PFSK-1 (cell line): ENCODE measurements at regions not wholly inside any gene's neighbourhood (a gene's known extent, or its start where the extent isn't known, plus 50 kb on each side); places are given as distances from the start of the nearest gene placed in this dataset.

Experiments
- FOXP2 ChIP-seq: optimal IDR thresholded peaks from 2 replicates; pipeline ENCODE3; 2011; ENCODE audit warnings: borderline replicate concordance, control low read depth, inconsistent platforms; ENCODE audit not compliant: insufficient read depth; ENCODE audit errors: extremely low read length, extremely low read depth
- POLR2AphosphoS5 ChIP-seq: IDR thresholded peaks from 2 replicates; pipeline ENCODE4 v1.6.1; 2012; ENCODE audit warnings: low read depth, mild to moderate bottlenecking, control low read depth, low read length, moderate library complexity
- SIN3A ChIP-seq: IDR thresholded peaks from 2 replicates; pipeline ENCODE4 v1.6.1; 2012; ENCODE audit warnings: mild to moderate bottlenecking, low read length, moderate library complexity, borderline replicate concordance; ENCODE audit not compliant: insufficient read depth
- TAF1 ChIP-seq: IDR thresholded peaks from 2 replicates; pipeline ENCODE4 v1.6.1; 2012; ENCODE audit warnings: low read length, control low read depth, borderline replicate concordance; ENCODE audit not compliant: insufficient read depth
- TF ChIP-seq, protein P1 (sequence below), 2 experiments: IDR thresholded peaks; 2 replicates each; pipeline versions ENCODE4 v1.6.1 to v1.8.0; 2011 to 2012; ENCODE audit warnings: low read depth in 2 of 2, low read length in 2 of 2, control low read depth in 1 of 2, inconsistent platforms in 1 of 2, mild to moderate bottlenecking in 1 of 2, moderate library complexity in 1 of 2; ENCODE audit not compliant: insufficient read depth in 1 of 2

DNA sequence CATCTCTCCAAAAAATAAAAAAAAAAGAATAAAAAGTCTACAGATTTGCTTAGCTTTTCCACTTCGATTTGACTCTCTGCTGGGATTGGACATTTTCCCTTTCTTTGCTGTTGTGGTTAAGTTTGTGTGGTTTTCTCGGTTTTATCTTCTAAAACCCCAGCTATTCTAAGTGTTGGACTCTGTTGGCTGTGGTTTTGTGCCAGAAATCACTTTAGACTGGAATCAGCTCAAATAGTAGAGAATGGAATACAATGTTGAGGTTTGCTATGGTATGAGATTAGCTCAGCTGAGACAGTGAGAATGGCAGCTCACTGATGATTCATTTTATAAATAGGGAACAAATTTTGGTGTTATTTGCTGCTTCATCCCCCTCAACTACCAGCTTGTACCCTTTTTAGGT lies 116.0 kb downstream of the BUB3 start:
- TF ChIP-seq SIN3A (no peak), POLR2AphosphoS5 (no peak), TAF1 (no peak), FOXP2 (no peak)
- TF ChIP-seq, protein P1, sequence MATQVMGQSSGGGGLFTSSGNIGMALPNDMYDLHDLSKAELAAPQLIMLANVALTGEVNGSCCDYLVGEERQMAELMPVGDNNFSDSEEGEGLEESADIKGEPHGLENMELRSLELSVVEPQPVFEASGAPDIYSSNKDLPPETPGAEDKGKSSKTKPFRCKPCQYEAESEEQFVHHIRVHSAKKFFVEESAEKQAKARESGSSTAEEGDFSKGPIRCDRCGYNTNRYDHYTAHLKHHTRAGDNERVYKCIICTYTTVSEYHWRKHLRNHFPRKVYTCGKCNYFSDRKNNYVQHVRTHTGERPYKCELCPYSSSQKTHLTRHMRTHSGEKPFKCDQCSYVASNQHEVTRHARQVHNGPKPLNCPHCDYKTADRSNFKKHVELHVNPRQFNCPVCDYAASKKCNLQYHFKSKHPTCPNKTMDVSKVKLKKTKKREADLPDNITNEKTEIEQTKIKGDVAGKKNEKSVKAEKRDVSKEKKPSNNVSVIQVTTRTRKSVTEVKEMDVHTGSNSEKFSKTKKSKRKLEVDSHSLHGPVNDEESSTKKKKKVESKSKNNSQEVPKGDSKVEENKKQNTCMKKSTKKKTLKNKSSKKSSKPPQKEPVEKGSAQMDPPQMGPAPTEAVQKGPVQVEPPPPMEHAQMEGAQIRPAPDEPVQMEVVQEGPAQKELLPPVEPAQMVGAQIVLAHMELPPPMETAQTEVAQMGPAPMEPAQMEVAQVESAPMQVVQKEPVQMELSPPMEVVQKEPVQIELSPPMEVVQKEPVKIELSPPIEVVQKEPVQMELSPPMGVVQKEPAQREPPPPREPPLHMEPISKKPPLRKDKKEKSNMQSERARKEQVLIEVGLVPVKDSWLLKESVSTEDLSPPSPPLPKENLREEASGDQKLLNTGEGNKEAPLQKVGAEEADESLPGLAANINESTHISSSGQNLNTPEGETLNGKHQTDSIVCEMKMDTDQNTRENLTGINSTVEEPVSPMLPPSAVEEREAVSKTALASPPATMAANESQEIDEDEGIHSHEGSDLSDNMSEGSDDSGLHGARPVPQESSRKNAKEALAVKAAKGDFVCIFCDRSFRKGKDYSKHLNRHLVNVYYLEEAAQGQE (IDR thresholded peaks at IDR 0.05; ENCODE audit: insufficient read depth in 1 of 2, low read depth in 2 of 2, low read length in 2 of 2), result no peak

DNA sequence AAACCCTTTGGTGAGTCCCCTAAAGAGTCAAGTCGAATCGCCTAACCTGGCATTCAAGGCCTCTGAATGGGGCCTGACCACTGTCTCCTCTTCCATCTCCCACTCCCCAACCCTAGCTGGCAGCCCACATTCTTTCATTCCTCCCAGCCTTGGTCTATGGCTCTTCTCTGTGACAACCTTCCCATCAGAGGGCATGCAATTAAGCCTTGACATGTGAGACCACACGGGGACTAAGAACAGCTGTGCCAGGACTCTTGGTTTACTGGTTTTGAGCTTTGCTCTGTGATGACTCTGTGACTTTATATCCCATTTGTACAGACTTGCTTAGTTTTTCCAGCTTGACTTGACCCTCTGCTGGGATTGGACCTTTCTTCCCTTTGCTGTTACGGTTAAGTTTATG lies 116.6 kb downstream of the BUB3 start:
- TF ChIP-seq FOXP2 (no peak), POLR2AphosphoS5 (no peak)

DNA sequence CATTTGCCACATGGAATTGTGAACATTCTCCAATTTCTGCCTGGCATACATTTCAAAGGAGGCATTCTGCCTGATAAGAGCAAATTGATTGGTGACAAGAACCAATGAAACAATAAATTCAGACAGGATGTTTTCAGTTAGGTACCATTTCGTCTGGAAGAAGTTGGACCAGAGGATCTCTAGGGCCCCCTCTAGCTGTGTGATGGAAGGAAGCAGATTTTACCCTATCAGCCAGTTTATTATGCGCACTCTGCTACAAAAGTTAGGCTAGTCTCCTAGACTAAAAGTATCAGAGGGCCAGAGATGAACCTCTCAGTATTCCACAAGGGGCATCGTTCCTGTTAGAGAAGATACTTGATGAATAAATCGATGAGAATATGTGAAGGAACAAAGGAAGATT lies 118.0 kb downstream of the BUB3 start:
- TF ChIP-seq POLR2AphosphoS5 (no peak), TAF1 (no peak), FOXP2 (no peak), SIN3A (no peak)
- TF ChIP-seq, protein P1 (IDR thresholded peaks at IDR 0.05; ENCODE audit: insufficient read depth in 1 of 2, low read depth in 2 of 2, low read length in 2 of 2), result no peak

DNA sequence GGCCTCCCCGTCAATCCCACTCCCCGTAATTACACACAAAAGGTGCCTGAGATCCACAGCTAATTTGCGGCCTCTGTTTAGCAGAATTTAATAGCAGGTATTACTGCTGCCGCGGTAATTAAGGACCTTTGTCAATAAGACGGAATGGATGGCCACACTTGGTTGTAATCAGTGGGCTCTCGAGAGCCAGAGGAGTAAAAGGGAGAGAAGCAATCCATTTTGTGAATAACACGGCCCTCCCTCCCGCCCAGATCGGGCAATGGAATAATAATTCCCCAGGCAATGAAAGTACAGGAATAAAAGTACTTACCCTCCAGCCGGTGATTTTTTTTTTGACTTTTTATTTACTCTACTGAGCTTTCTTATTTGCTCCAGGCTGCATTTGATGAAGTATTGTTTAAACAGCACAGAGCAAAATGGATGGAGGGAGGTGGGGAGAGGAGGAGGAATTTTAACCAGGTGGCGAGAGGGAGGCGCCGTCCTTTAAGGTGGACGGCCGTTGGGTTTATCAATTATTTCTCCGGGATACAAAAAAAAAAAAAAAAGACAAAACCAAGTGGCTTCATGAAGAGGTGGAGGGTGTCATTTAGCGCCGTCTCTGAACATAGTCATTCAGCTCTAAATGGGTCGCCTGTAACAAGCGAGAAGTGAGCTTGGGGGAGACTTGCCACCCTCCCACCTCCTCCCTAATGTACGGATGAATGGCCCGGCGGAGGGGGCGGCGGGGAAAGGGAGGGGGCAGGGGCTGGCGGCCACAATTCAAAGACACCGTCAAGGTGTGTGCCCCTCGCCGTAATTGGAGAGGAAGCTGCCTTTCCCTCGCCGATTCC lies 120.3 kb downstream of the BUB3 start:
- TF ChIP-seq FOXP2, result no peak
- TF ChIP-seq, protein P1 (IDR thresholded peaks at IDR 0.05; ENCODE audit: insufficient read depth in 1 of 2, low read depth in 2 of 2, low read length in 2 of 2), result no peak
- no peak for TF ChIP-seq TAF1
- TF ChIP-seq POLR2AphosphoS5, result no peak
- no peak for TF ChIP-seq SIN3A

DNA sequence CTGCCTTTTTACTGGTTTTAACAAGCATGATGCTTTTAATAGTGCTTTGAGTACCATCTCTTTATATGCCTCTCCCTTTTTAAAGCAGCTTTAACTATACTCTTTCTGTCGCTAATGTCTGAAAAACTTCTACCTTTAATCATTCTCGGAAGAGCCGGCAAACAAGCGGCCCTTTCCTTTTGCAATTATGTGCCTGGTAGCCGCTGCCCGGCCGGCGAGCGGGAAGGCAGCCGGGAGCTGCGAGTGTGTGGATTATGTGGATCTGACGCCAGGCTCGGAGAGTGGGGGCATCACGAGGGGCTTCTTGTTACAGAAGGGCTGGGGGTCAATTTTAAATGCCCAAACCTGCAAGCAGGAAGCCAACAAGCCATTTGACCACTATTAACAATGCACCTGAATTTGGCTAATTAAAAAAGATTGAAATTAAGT lies 120.9 kb downstream of the BUB3 start:
- no peak for TF ChIP-seq SIN3A
- TF ChIP-seq TAF1, result no peak
- TF ChIP-seq, protein P1 (IDR thresholded peaks at IDR 0.05; ENCODE audit: insufficient read depth in 1 of 2, low read depth in 2 of 2, low read length in 2 of 2), result no peak
- no peak for TF ChIP-seq FOXP2
- no peak for TF ChIP-seq POLR2AphosphoS5
